Keratinocyte (primary cell): ENCODE measurements at regions not wholly inside any gene's neighbourhood (a gene's known extent, or its start where the extent isn't known, plus 50 kb on each side); places are given as distances from the start of the nearest gene placed in this dataset.
A peak's percentile ranks its signal among the peaks of the same experiment; 100 is the strongest.

Experiments used
- CTCF ChIP-seq, 3 experiments: IDR thresholded peaks in 1 of 3; conservative IDR thresholded peaks in 1 of 3; optimal IDR thresholded peaks in 1 of 3; 2 replicates in 2 of 3; 3 replicates in 1 of 3; pipeline versions ENCODE3 to v1.5.1; 2011; ENCODE audit warnings: low read length in 3 of 3, mild to moderate bottlenecking in 3 of 3, moderate library complexity in 2 of 3, control low read depth in 1 of 3, inconsistent platforms in 1 of 3; ENCODE audit not compliant: insufficient read depth in 2 of 3; ENCODE audit errors: extremely low read depth in 1 of 3
- EZH2 ChIP-seq: IDR thresholded peaks from one replicate; pipeline ENCODE4 v1.6.1; 2012; ENCODE audit warnings: inconsistent platforms, mild to moderate bottlenecking, low read length, moderate library complexity

DNA sequence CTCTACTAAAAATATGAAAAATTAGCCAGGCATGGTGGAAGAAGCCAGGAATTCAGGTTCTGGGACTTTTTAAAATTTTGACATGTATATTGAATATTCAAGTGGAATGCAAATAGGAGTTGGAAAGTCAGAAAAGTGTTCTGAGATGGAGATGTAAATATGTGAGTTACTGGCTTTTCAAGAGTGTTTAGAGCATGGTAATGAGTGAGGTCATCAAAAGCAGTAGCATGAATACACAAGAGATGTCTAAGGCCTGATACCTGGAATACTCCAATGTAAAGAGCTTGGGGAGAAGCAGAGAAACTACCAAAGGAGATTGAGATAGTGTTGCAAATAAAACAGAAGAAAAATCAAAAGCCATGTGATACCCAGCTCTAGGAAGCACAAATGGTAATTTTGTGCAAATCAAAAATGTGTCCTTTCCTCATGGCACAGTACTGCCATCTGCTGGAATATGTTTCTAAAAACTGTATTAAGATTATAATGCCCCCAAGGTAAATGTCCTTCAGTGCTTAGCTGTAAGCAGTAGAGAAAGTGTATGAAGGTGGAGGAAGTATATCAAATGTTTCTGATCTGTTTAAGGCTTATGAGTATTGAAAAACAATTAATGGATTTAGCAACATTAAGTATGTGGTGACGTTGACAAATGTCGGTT lies 908.4 kb downstream of the KCNJ18 start:
- TF ChIP-seq EZH2 (no peak), CTCF (optimal IDR thresholded peaks at IDR 0.05 in 1 of 3, IDR thresholded peaks at IDR 0.05 in 1 of 3, conservative IDR thresholded peaks at IDR 0.05 in 1 of 3; ENCODE audit: extremely low read depth in 1 of 3, insufficient read depth in 2 of 3, low read length in 3 of 3) (peak in 1 of 3 experiments; percentile 18)
